Upper lobe of right lung (tissue), 1 donor: ENCODE measurements at regions not wholly inside any gene's neighbourhood (a gene's known extent, or its start where the extent isn't known, plus 50 kb on each side); places are given as distances from the start of the nearest gene placed in this dataset.

Experiments used
- ATAC-seq: fragments of 200-7000 bp; cut with Tn5 transposase; one replicate; pipeline ENCODE4 v1.9.1; 2020; ENCODE audit warnings: mild to moderate bottlenecking, moderate library complexity
- DNase-seq: peaks from one replicate; pipeline ENCODE4 v3.0.0-alpha.2; 2020
- H3K27ac ChIP-seq: fragments of 200-600 bp; one replicate; pipeline ENCODE4 v1.8.0; 2022
- H3K27me3 ChIP-seq: fragments of 200-600 bp; one replicate; pipeline ENCODE4 v1.8.0; 2022; ENCODE audit warnings: mild to moderate bottlenecking
- H3K36me3 ChIP-seq: fragments of 200-600 bp; one replicate; pipeline ENCODE4 v1.8.0; 2022
- H3K4me1 ChIP-seq: fragments of 200-600 bp; one replicate; pipeline ENCODE4 v1.8.0; 2022
- H3K4me3 ChIP-seq: fragments of 200-600 bp; one replicate; pipeline ENCODE4 v1.8.0; 2022; ENCODE audit warnings: mild to moderate bottlenecking
- H3K9me3 ChIP-seq: fragments of 200-600 bp; one replicate; pipeline ENCODE4 v1.8.0; 2022
- CTCF ChIP-seq: fragments of 200-600 bp; IDR thresholded peaks from one replicate; pipeline ENCODE4 v1.8.0; 2022; ENCODE audit warnings: antibody characterized with exemption
- intact Hi-C: fragments of 100-400 bp; cut with DNase I; formaldehyde crosslinking; loops from one replicate; pipeline ENCODE4 v1.11.0; 2022
- donor health status: DM: no; HTN: yes; CAD: no; lungs with severe emphysema.

GRCh38 chr13:64770743-64771142, 2459.4 kb downstream of the PCDH9 start:
- no peak for ATAC-seq
- intact Hi-C loops, result no loop called here
- Histone ChIP-seq H3K4me3 (no peak overlapping the region), H3K27ac (no peak overlapping the region), H3K4me1 (no peaks in the 10 kb centered on the region), H3K27me3 (no peaks in the 10 kb centered on the region), H3K36me3 (no peaks in the 10 kb centered on the region), H3K9me3 (no peaks in the 10 kb centered on the region)
- no peak for TF ChIP-seq CTCF
- DNase-seq, result no peak

GRCh38 chr13:64767054-64767453, 2463.1 kb downstream of the PCDH9 start:
- no peaks in the 10 kb centered on the region for H3K4me1 ChIP-seq
- H3K27me3 ChIP-seq, result no peaks in the 10 kb centered on the region
- TF ChIP-seq CTCF, result no peak
- intact Hi-C loops, result no loop called here
- DNase-seq (no peak), ATAC-seq (no peak)
- no peaks in the 10 kb centered on the region for H3K9me3 ChIP-seq
- H3K36me3 ChIP-seq, result no peaks in the 10 kb centered on the region
- no peak overlapping the region for H3K27ac ChIP-seq
- H3K4me3 ChIP-seq, result no peak overlapping the region

- no peak overlapping the region for H3K27ac ChIP-seq
- H3K27me3 ChIP-seq, result no peaks in the 10 kb centered on the region
- DNase-seq (no peak), ATAC-seq (no peak)
- intact Hi-C loops, result no loop called here
- no peak overlapping the region for H3K4me3 ChIP-seq
- no peak for TF ChIP-seq CTCF
- no peaks in the 10 kb centered on the region for H3K4me1 ChIP-seq
- no peaks in the 10 kb centered on the region for H3K36me3 ChIP-seq
- H3K9me3 ChIP-seq, result no peaks in the 10 kb centered on the region
Observed at GRCh38 chr13:64765636-64766035, 2464.5 kb downstream of the PCDH9 start.

- TF ChIP-seq CTCF, result no peak
- Histone ChIP-seq H3K27me3 (no peaks in the 10 kb centered on the region), H3K27ac (no peak overlapping the region), H3K4me1 (no peaks in the 10 kb centered on the region), H3K4me3 (no peak overlapping the region), H3K36me3 (no peaks in the 10 kb centered on the region), H3K9me3 (no peaks in the 10 kb centered on the region)
- DNase-seq (no peak), ATAC-seq (no peak)
- intact Hi-C loops, result no loop called here
Observed at GRCh38 chr13:64758521-64759244, 2471.5 kb downstream of the PCDH9 start.

- no peaks in the 10 kb centered on the region for H3K36me3 ChIP-seq
- H3K9me3 ChIP-seq, result no peaks in the 10 kb centered on the region
- TF ChIP-seq CTCF, result no peak
- DNase-seq (no peak), ATAC-seq (no peak)
- no peaks in the 10 kb centered on the region for H3K27me3 ChIP-seq
- H3K4me1 ChIP-seq, result no peaks in the 10 kb centered on the region
- H3K27ac ChIP-seq, result no peak overlapping the region
- intact Hi-C loops, result no loop called here
- no peak overlapping the region for H3K4me3 ChIP-seq
Observed at GRCh38 chr13:64756621-64757020, 2473.5 kb downstream of the PCDH9 start.

- no peaks in the 10 kb centered on the region for H3K9me3 ChIP-seq
- no peak overlapping the region for H3K27ac ChIP-seq
- no peak overlapping the region for H3K4me3 ChIP-seq
- no peaks in the 10 kb centered on the region for H3K4me1 ChIP-seq
- no peak for TF ChIP-seq CTCF
- intact Hi-C loops, result no loop called here
- ATAC-seq (no peak), DNase-seq (no peak)
- no peaks in the 10 kb centered on the region for H3K36me3 ChIP-seq
- no peaks in the 10 kb centered on the region for H3K27me3 ChIP-seq
Observed at GRCh38 chr13:64755961-64756360, 2474.2 kb downstream of the PCDH9 start.
